HEK293 (cell line): ENCODE measurements at regions not wholly inside any gene's neighbourhood (a gene's known extent, or its start where the extent isn't known, plus 50 kb on each side); places are given as distances from the start of the nearest gene placed in this dataset.

ENCODE experiments used
- CTCF ChIA-PET: fragments of 350-600 bp; formaldehyde crosslinking; extraction: SDS; loops from one replicate; lab custom pipeline; 2021; ENCODE audit warnings: antibody characterized with exemption; lab: Yijun Ruan, JAX
- POLR2A ChIA-PET: fragments of 300-600 bp; formaldehyde crosslinking; extraction: SDS; loops from one replicate; lab custom pipeline; 2020; ENCODE audit warnings: antibody characterized with exemption, inconsistent platforms; lab: Yijun Ruan, JAX
- H3K27ac ChIP-seq: fragments of 200-500 bp; sonication (Bioruptor generic); 2 replicates; pipeline ENCODE4 v1.5.1; 2014; ENCODE audit warnings: low read depth, low read length, control low read depth, inconsistent platforms; ENCODE audit errors: extremely low read depth
- H3K36me3 ChIP-seq, 2 experiments: fragments of 200-500 bp in 1 of 2; sonication (Bioruptor generic) in 1 of 2; 1 replicate in 1 of 2; 2 replicates in 1 of 2; pipeline ENCODE4 v1.5.1; 2014 to 2017; ENCODE audit warnings: inconsistent platforms in 2 of 2, low read length in 2 of 2; ENCODE audit not compliant: control insufficient read depth in 2 of 2, insufficient read depth in 1 of 2
- H3K4me1 ChIP-seq: fragments of 200-500 bp; sonication (Bioruptor generic); 2 replicates; pipeline ENCODE4 v1.5.1; 2014; ENCODE audit warnings: mild to moderate bottlenecking, low read length, inconsistent platforms; ENCODE audit not compliant: control insufficient read depth, insufficient read depth
- H3K4me3 ChIP-seq: 2 replicates; pipeline ENCODE4 v1.5.1; 2011; ENCODE audit warnings: low read depth, mild to moderate bottlenecking, control low read depth, low read length, moderate library complexity
- H3K9me3 ChIP-seq: fragments of 200-500 bp; sonication (Bioruptor generic); 2 replicates; pipeline ENCODE4 v1.5.1; 2014; ENCODE audit warnings: low read depth, low read length, inconsistent platforms; ENCODE audit not compliant: control insufficient read depth, insufficient read depth
- EGR2 ChIP-seq: fragments of 450-650 bp; formaldehyde crosslinking; IDR thresholded peaks from 2 replicates; pipeline ENCODE4 v1.5.1; 2016; ENCODE audit warnings: low read depth, missing biosample characterization, missing genetic modification characterization
- FEZF1 ChIP-seq: fragments of 450-650 bp; formaldehyde crosslinking; IDR thresholded peaks from 2 replicates; pipeline ENCODE4 v1.5.1; 2016; ENCODE audit warnings: missing biosample characterization, missing genetic modification characterization
- OSR2 ChIP-seq: fragments of 450-650 bp; formaldehyde crosslinking; IDR thresholded peaks from 2 replicates; pipeline ENCODE4 v1.5.1; 2016; ENCODE audit warnings: missing biosample characterization, missing genetic modification characterization
- TRIM28 ChIP-seq: IDR thresholded peaks from 2 replicates; pipeline ENCODE4 v1.6.1; 2011; ENCODE audit warnings: low read length, control low read depth, borderline replicate concordance
- ZBTB48 ChIP-seq: fragments of 450-650 bp; formaldehyde crosslinking; IDR thresholded peaks from 2 replicates; pipeline ENCODE4 v1.5.1; 2016; ENCODE audit warnings: missing biosample characterization, missing genetic modification characterization
- ZNF157 ChIP-seq: fragments of 450-650 bp; formaldehyde crosslinking; IDR thresholded peaks from 2 replicates; pipeline ENCODE4 v1.5.1; 2016; ENCODE audit warnings: missing biosample characterization, missing genetic modification characterization
- ZNF2 ChIP-seq: fragments of 450-650 bp; formaldehyde crosslinking; IDR thresholded peaks from 2 replicates; pipeline ENCODE4 v1.5.1; 2016; ENCODE audit warnings: missing biosample characterization, missing genetic modification characterization
- ZNF211 ChIP-seq: fragments of 450-650 bp; formaldehyde crosslinking; IDR thresholded peaks from 2 replicates; pipeline ENCODE4 v1.5.1; 2016; ENCODE audit warnings: low read depth, missing biosample characterization, missing genetic modification characterization
- ZNF23 ChIP-seq: fragments of 450-650 bp; formaldehyde crosslinking; IDR thresholded peaks from 2 replicates; pipeline ENCODE4 v1.5.1; 2016; ENCODE audit warnings: missing biosample characterization, missing genetic modification characterization, borderline replicate concordance
- ZNF302 ChIP-seq: fragments of 450-650 bp; formaldehyde crosslinking; IDR thresholded peaks from 2 replicates; pipeline ENCODE4 v1.5.1; 2016; ENCODE audit warnings: missing biosample characterization, missing genetic modification characterization, low read depth
- ZNF426 ChIP-seq: fragments of 450-650 bp; formaldehyde crosslinking; IDR thresholded peaks from 2 replicates; pipeline ENCODE4 v1.5.1; 2017; ENCODE audit warnings: missing biosample characterization, missing genetic modification characterization, mild to moderate bottlenecking, inconsistent platforms, moderate library complexity
- ZNF530 ChIP-seq: fragments of 450-650 bp; formaldehyde crosslinking; IDR thresholded peaks from 2 replicates; pipeline ENCODE4 v1.5.1; 2016; ENCODE audit warnings: low read depth, missing biosample characterization, missing genetic modification characterization
- ZNF561 ChIP-seq: fragments of 450-650 bp; IDR thresholded peaks from 2 replicates; pipeline ENCODE4 v1.5.1; 2018; ENCODE audit warnings: missing biosample characterization, missing genetic modification characterization, borderline replicate concordance
- ZNF621 ChIP-seq: fragments of 450-650 bp; formaldehyde crosslinking; IDR thresholded peaks from 2 replicates; pipeline ENCODE4 v1.5.1; 2017; ENCODE audit warnings: missing biosample characterization, missing genetic modification characterization
- ZNF792 ChIP-seq: fragments of 450-650 bp; formaldehyde crosslinking; IDR thresholded peaks from 2 replicates; pipeline ENCODE4 v1.5.1; 2016; ENCODE audit warnings: missing biosample characterization, missing genetic modification characterization
- ZNF830 ChIP-seq: fragments of 450-650 bp; IDR thresholded peaks from 2 replicates; pipeline ENCODE4 v1.5.0; 2018; ENCODE audit warnings: missing biosample characterization, missing genetic modification characterization, low read depth, mild to moderate bottlenecking, moderate library complexity
- TF ChIP-seq, protein P1 (sequence below): fragments of 450-650 bp; formaldehyde crosslinking; optimal IDR thresholded peaks from 2 replicates; pipeline ENCODE3; 2016; ENCODE audit warnings: missing biosample characterization, mild to moderate bottlenecking, missing genetic modification characterization
- TF ChIP-seq, protein P2 (sequence below): fragments of 450-650 bp; formaldehyde crosslinking; IDR thresholded peaks from 2 replicates; pipeline ENCODE4 v1.5.1; 2017; ENCODE audit warnings: missing biosample characterization, missing genetic modification characterization

DNA sequence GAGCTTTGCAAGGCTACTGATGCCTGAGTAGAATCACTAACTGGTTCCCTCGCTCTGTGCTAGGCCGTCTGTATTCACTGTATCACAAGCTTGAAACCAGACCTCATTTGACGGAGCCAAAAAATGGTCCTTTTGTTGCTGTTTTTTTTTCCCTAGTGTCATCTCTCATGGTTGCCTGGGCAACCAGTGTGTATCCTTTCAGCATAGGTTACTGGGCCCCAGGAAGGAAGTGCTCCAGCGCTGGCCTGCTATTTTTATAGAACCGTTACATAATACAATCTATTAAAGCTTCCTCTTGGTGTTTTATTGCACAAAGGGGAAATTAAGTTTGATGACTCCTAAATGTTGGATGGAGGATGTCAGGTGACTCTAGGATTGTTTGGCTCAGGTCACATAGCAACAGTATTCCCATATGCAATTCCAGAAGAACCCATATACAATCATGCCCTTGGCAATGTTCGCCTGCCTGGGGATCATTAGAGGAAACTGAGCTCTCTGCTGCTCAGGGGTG, 220.4 kb downstream of the SPRY1 start:
- Histone ChIP-seq H3K4me1 (peaks cover 5% of the 10 kb centered on the region), H3K27ac (no peak overlapping the region), H3K4me3 (no peak overlapping the region), H3K9me3 (no peaks in the 10 kb centered on the region), H3K36me3 (no peaks in the 10 kb centered on the region)
- 0 out of 2 replicates have a peak, but pooled peaks have one; percentile 30 for TF ChIP-seq ZNF561 (tag by site-specific recombination)
- peak; percentile 29; the same call in 1 of the 2 replicates for TF ChIP-seq FEZF1
- TF ChIP-seq, protein P1, sequence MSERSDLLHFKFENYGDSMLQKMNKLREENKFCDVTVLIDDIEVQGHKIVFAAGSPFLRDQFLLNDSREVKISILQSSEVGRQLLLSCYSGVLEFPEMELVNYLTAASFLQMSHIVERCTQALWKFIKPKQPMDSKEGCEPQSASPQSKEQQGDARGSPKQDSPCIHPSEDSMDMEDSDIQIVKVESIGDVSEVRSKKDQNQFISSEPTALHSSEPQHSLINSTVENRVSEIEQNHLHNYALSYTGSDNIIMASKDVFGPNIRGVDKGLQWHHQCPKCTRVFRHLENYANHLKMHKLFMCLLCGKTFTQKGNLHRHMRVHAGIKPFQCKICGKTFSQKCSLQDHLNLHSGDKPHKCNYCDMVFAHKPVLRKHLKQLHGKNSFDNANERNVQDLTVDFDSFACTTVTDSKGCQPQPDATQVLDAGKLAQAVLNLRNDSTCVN (tag by site-specific recombination): no peak
- ChIA-PET POLR2A (no interaction called here), CTCF (interaction anchor here (0.5 kb wide), 1 partner anchor 651 kb away, joined by 3 read pairs; no protein-coding TSS in a partner anchor)

DNA sequence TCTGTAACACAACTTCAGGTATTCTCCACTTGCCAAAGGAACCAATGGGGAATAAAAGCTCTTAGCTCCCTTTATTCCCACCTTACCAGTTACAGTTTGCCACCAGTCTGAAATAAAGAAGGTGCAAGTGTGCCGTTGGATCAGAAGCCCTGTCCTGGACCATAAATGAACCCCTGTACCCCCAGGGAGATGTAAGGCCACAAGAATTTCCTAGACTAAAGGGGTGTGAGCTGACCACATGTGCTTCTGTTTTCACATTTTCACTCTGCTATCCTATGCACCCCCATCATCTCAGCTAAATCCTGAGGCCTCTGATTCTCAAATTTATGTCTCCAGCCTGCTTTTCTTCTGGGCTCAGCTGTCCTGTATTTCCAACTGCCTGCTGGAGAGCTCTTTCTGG, 221.2 kb downstream of the SPRY1 start:
- POLR2A ChIA-PET: no interaction called here
- no peaks in the 10 kb centered on the region for H3K36me3 ChIP-seq
- TF ChIP-seq ZNF621 (tag by site-specific recombination): no peak
- TF ChIP-seq ZNF211 (tag by site-specific recombination): no peak
- TF ChIP-seq TRIM28: no peak
- no peak for TF ChIP-seq ZBTB48
- TF ChIP-seq, protein P2, sequence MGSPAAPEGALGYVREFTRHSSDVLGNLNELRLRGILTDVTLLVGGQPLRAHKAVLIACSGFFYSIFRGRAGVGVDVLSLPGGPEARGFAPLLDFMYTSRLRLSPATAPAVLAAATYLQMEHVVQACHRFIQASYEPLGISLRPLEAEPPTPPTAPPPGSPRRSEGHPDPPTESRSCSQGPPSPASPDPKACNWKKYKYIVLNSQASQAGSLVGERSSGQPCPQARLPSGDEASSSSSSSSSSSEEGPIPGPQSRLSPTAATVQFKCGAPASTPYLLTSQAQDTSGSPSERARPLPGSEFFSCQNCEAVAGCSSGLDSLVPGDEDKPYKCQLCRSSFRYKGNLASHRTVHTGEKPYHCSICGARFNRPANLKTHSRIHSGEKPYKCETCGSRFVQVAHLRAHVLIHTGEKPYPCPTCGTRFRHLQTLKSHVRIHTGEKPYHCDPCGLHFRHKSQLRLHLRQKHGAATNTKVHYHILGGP (tag by site-specific recombination): no peak
- no peak for TF ChIP-seq ZNF157 (tag by site-specific recombination)
- TF ChIP-seq, protein P1 (tag by site-specific recombination): no peak
- TF ChIP-seq, all 188 proteins: peak for 0
- no peaks in the 10 kb centered on the region for H3K9me3 ChIP-seq
- peaks cover 5% of the 10 kb centered on the region for H3K4me1 ChIP-seq
- no peak overlapping the region for H3K27ac ChIP-seq
- CTCF ChIA-PET: interaction anchor here (0.5 kb wide), 1 partner anchor 652 kb away, joined by 3 read pairs; no protein-coding TSS in a partner anchor
- no peak overlapping the region for H3K4me3 ChIP-seq

DNA sequence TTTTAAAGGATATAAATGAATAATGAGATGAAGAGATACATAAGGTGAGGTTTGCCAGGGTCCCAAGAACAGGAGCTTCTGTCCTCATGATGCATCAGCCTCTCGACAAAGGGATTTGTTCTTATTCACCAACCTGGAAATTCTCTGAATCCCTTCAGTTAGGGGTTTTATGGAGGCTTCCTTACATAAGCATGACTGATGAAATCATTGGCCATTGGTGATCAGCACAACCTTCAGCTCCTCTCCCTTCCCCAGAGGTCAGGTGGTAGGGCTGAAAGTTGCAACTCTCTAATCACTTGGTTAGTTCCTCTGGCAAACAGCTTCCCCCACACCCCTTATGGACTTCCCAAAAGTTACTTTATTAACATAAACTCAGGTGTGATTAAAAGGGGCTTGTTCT, 222.0 kb downstream of the SPRY1 start:
- H3K27ac ChIP-seq: no peak overlapping the region
- POLR2A ChIA-PET: no interaction called here
- H3K9me3 ChIP-seq: no peaks in the 10 kb centered on the region
- TF ChIP-seq ZNF530 (tag by site-specific recombination) (no peak), ZNF426 (tag by site-specific recombination) (no peak), EGR2 (tag by site-specific recombination) (no peak), ZNF23 (no peak), ZNF830 (no peak), ZNF792 (no peak), ZNF2 (tag by site-specific recombination) (no peak), OSR2 (tag by site-specific recombination) (no peak), ZNF302 (tag by site-specific recombination) (no peak)
- CTCF ChIA-PET: no interaction called here
- H3K4me1 ChIP-seq: peaks cover under 1% of the 10 kb centered on the region; the same call in 1 of the 2 replicates
- H3K36me3 ChIP-seq: no peaks in the 10 kb centered on the region
- no peak overlapping the region for H3K4me3 ChIP-seq
